Liver (tissue), 3 donors: ENCODE measurements at regions not wholly inside any gene's neighbourhood (a gene's known extent, or its start where the extent isn't known, plus 50 kb on each side); places are given as distances from the start of the nearest gene placed in this dataset.

Experiments used
- CTCF ChIP-seq: fragments of 150-350 bp; IDR thresholded peaks from 2 replicates; pipeline ENCODE4 v1.5.1; 2017; ENCODE audit warnings: improper control_type of control experiment, low read depth, low read length; ENCODE audit not compliant: missing input control
- FOXA2 ChIP-seq: IDR thresholded peaks from 2 replicates; pipeline ENCODE4 v1.6.1; 2016; ENCODE audit warnings: antibody characterized with exemption
- JUND ChIP-seq, 2 donors: IDR thresholded peaks; 2 replicates each; pipeline ENCODE4 v1.6.1; 2016; ENCODE audit warnings: antibody characterized with exemption in 2 of 2
- RAD21 ChIP-seq, 2 donors: IDR thresholded peaks; 2 replicates each; pipeline ENCODE4 v1.6.1; 2016; ENCODE audit warnings: antibody characterized with exemption in 2 of 2, mild to moderate bottlenecking in 2 of 2
- REST ChIP-seq: IDR thresholded peaks from 2 replicates; pipeline ENCODE4 v1.6.1; 2016; ENCODE audit warnings: antibody characterized with exemption, mild to moderate bottlenecking
- RXRA ChIP-seq, 2 donors: IDR thresholded peaks; 2 replicates each; pipeline ENCODE4 v1.6.1; 2017 to 2018; ENCODE audit warnings: antibody characterized with exemption in 2 of 2, mild to moderate bottlenecking in 1 of 2
- SP1 ChIP-seq: IDR thresholded peaks from 2 replicates; pipeline ENCODE4 v1.6.1; 2018; ENCODE audit warnings: antibody characterized with exemption, mild to moderate bottlenecking
- donor health status: healthy.
- donor health status: healthy.

- TF ChIP-seq RAD21 (IDR thresholded peaks at IDR 0.05) (no peak), CTCF (no peak), REST (no peak), SP1 (no peak), FOXA2 (no peak), JUND (IDR thresholded peaks at IDR 0.05) (no peak), RXRA (IDR thresholded peaks at IDR 0.05) (no peak)
These were observed 485.6 kb upstream of the SYNCRIP start for GRCh38 chr6:86128130-86128814.
